Nephron progenitor cell (in vitro differentiated cells): ENCODE measurements at regions not wholly inside any gene's neighbourhood (a gene's known extent, or its start where the extent isn't known, plus 50 kb on each side); places are given as distances from the start of the nearest gene placed in this dataset.

Experiments used
- DNase-seq: peaks from one replicate; pipeline ENCODE4 v3.0.0; 2021
- H3K27ac Mint-ChIP-seq: 2 replicates; pipeline ENCODE4 v1.8.0; 2021; ENCODE audit warnings: mild to moderate bottlenecking, moderate library complexity, mixed read lengths
- H3K27me3 Mint-ChIP-seq: 2 replicates; pipeline ENCODE4 v1.8.0; 2021; ENCODE audit warnings: mild to moderate bottlenecking, low read depth, mixed read lengths; ENCODE audit not compliant: poor library complexity
- H3K36me3 Mint-ChIP-seq: 2 replicates; pipeline ENCODE4 v1.8.0; 2021; ENCODE audit warnings: low read depth, mixed read lengths
- H3K4me1 Mint-ChIP-seq: 2 replicates; pipeline ENCODE4 v1.8.0; 2021; ENCODE audit warnings: mixed read lengths
- H3K4me3 Mint-ChIP-seq: 2 replicates; pipeline ENCODE4 v1.8.0; 2021; ENCODE audit warnings: mild to moderate bottlenecking, moderate library complexity, mixed read lengths
- H3K9me3 Mint-ChIP-seq: 2 replicates; pipeline ENCODE4 v1.8.0; 2021; ENCODE audit warnings: mild to moderate bottlenecking, moderate library complexity, mixed read lengths
- CTCF ChIP-seq: fragments of 200-600 bp; sonication (generic); IDR thresholded peaks from 2 replicates; pipeline ENCODE4 v1.5.0; 2021; ENCODE audit warnings: antibody characterized with exemption

GRCh38 chr2:136628490-136628889 lies 136.9 kb upstream of the THSD7B start:
- Mint-ChIP-seq H3K9me3 (no peaks in the 10 kb centered on the region), H3K4me1 (no peaks in the 10 kb centered on the region), H3K27me3 (no peaks in the 10 kb centered on the region), H3K4me3 (no peak overlapping the region), H3K36me3 (no peaks in the 10 kb centered on the region), H3K27ac (no peak overlapping the region)
- TF ChIP-seq CTCF = no peak
- DNase-seq = no peak

GRCh38 chr2:136613096-136613495 lies 152.2 kb upstream of the THSD7B start:
- Mint-ChIP-seq H3K4me1 (no peaks in the 10 kb centered on the region), H3K27me3 (peaks cover 14% of the 10 kb centered on the region), H3K27ac (no peak overlapping the region), H3K36me3 (no peaks in the 10 kb centered on the region), H3K4me3 (no peak overlapping the region), H3K9me3 (no peaks in the 10 kb centered on the region)
- TF ChIP-seq CTCF = no peak
- no peak for DNase-seq

- no peak for DNase-seq
- peaks cover 17% of the 10 kb centered on the region for H3K27me3 Mint-ChIP-seq
- H3K9me3 Mint-ChIP-seq = no peaks in the 10 kb centered on the region
- no peaks in the 10 kb centered on the region for H3K36me3 Mint-ChIP-seq
- H3K27ac Mint-ChIP-seq = no peak overlapping the region
- H3K4me3 Mint-ChIP-seq = no peak overlapping the region
- TF ChIP-seq CTCF = no peak
- H3K4me1 Mint-ChIP-seq = no peaks in the 10 kb centered on the region
Measured at GRCh38 chr2:136612079-136612478, 153.3 kb upstream of the THSD7B start.

- no peak for DNase-seq
- no peak for TF ChIP-seq CTCF
- H3K36me3 Mint-ChIP-seq = no peaks in the 10 kb centered on the region
- H3K4me3 Mint-ChIP-seq = no peak overlapping the region
- no peaks in the 10 kb centered on the region for H3K9me3 Mint-ChIP-seq
- no peaks in the 10 kb centered on the region for H3K4me1 Mint-ChIP-seq
- H3K27ac Mint-ChIP-seq = peak overlapping the region; percentile 55
- peaks cover 17% of the 10 kb centered on the region for H3K27me3 Mint-ChIP-seq
Measured at GRCh38 chr2:136611451-136611850, 153.9 kb upstream of the THSD7B start.

GRCh38 chr2:136582628-136583205 lies 182.6 kb upstream of the THSD7B start:
- peak; percentile 75 for DNase-seq
- H3K27ac Mint-ChIP-seq = no peak overlapping the region
- H3K27me3 Mint-ChIP-seq = peaks cover 11% of the 10 kb centered on the region
- no peaks in the 10 kb centered on the region for H3K36me3 Mint-ChIP-seq
- TF ChIP-seq CTCF = no peak
- no peak overlapping the region for H3K4me3 Mint-ChIP-seq
- H3K9me3 Mint-ChIP-seq = no peaks in the 10 kb centered on the region
- no peaks in the 10 kb centered on the region for H3K4me1 Mint-ChIP-seq

GRCh38 chr2:136572335-136572734 lies 193.0 kb upstream of the THSD7B start:
- H3K4me3 Mint-ChIP-seq = no peak overlapping the region
- no peaks in the 10 kb centered on the region for H3K4me1 Mint-ChIP-seq
- no peak for TF ChIP-seq CTCF

More at GRCh38 chr2:136572335-136572734, 193.0 kb upstream of the THSD7B start:
- H3K36me3 Mint-ChIP-seq = no peaks in the 10 kb centered on the region
- peaks cover 20% of the 10 kb centered on the region for H3K27me3 Mint-ChIP-seq
- DNase-seq = no peak
- H3K27ac Mint-ChIP-seq = no peak overlapping the region
- H3K9me3 Mint-ChIP-seq = no peaks in the 10 kb centered on the region
